BE2C (cell line): ENCODE measurements at regions not wholly inside any gene's neighbourhood (a gene's known extent, or its start where the extent isn't known, plus 50 kb on each side); places are given as distances from the start of the nearest gene placed in this dataset.

Source experiments
- DNase-seq: peaks from one replicate; pipeline ENCODE4 v3.0.0-alpha.2; 2020
- H3K27me3 ChIP-seq: fragments of 250-450 bp; sonication (Bioruptor Pico); 2 replicates; pipeline ENCODE4 v1.5.1; 2020; ENCODE audit warnings: mild to moderate bottlenecking
- H3K36me3 ChIP-seq: fragments of 250-450 bp; sonication (Bioruptor Pico); 2 replicates; pipeline ENCODE4 v1.5.1; 2020; ENCODE audit warnings: mild to moderate bottlenecking
- H3K4me1 ChIP-seq: fragments of 250-450 bp; sonication (Bioruptor Pico); 2 replicates; pipeline ENCODE4 v1.5.1; 2020
- H3K4me3 ChIP-seq: 2 replicates; pipeline ENCODE4 v1.5.1; 2011; ENCODE audit warnings: low read depth, low read length
- H3K9me3 ChIP-seq: fragments of 250-450 bp; sonication (Bioruptor Pico); 2 replicates; pipeline ENCODE4 v1.5.1; 2020
- CTCF ChIP-seq: IDR thresholded peaks from 2 replicates; pipeline ENCODE4 v1.5.1; 2012; ENCODE audit warnings: mild to moderate bottlenecking, low read depth, low read length

- peaks cover 25% of the 10 kb centered on the region for H3K4me1 ChIP-seq
- TF ChIP-seq CTCF: no peak
- H3K27me3 ChIP-seq: no peaks in the 10 kb centered on the region
- no peak overlapping the region for H3K4me3 ChIP-seq
- H3K9me3 ChIP-seq: no peaks in the 10 kb centered on the region
- no peaks in the 10 kb centered on the region for H3K36me3 ChIP-seq
- DNase-seq: no peak
These were observed 217.9 kb upstream of the CIBAR2 start for GRCh38 chr16:85330006-85330693.

GRCh38 chr16:85330694-85331188 lies 218.5 kb upstream of the CIBAR2 start:
- peak; percentile 77 for TF ChIP-seq CTCF
- Histone ChIP-seq H3K9me3 (no peaks in the 10 kb centered on the region), H3K4me1 (peaks cover 28% of the 10 kb centered on the region), H3K36me3 (no peaks in the 10 kb centered on the region), H3K4me3 (no peak overlapping the region), H3K27me3 (no peaks in the 10 kb centered on the region)
- peak; percentile 52 for DNase-seq

- no peak for TF ChIP-seq CTCF
- DNase-seq: no peak
- H3K27me3 ChIP-seq: no peaks in the 10 kb centered on the region
- H3K9me3 ChIP-seq: no peaks in the 10 kb centered on the region
- H3K4me1 ChIP-seq: peaks cover 28% of the 10 kb centered on the region
- no peaks in the 10 kb centered on the region for H3K36me3 ChIP-seq
- H3K4me3 ChIP-seq: no peak overlapping the region
These were observed 219.4 kb upstream of the CIBAR2 start for GRCh38 chr16:85331688-85332087.

- no peaks in the 10 kb centered on the region for H3K36me3 ChIP-seq
- no peak overlapping the region for H3K4me3 ChIP-seq
- no peak for DNase-seq
- H3K4me1 ChIP-seq: peaks cover 28% of the 10 kb centered on the region
- no peaks in the 10 kb centered on the region for H3K9me3 ChIP-seq
- H3K27me3 ChIP-seq: no peaks in the 10 kb centered on the region
- TF ChIP-seq CTCF: no peak
These were observed 219.9 kb upstream of the CIBAR2 start for GRCh38 chr16:85332175-85332574.

- H3K27me3 ChIP-seq: no peaks in the 10 kb centered on the region
- TF ChIP-seq CTCF: no peak
- H3K9me3 ChIP-seq: no peaks in the 10 kb centered on the region
- H3K4me3 ChIP-seq: no peak overlapping the region
- H3K36me3 ChIP-seq: no peaks in the 10 kb centered on the region
- peaks cover 28% of the 10 kb centered on the region for H3K4me1 ChIP-seq
- DNase-seq: no peak
These were observed 221.1 kb upstream of the CIBAR2 start for GRCh38 chr16:85333337-85333736.
